NOMO-1 (cell line): ENCODE measurements at regions not wholly inside any gene's neighbourhood (a gene's known extent, or its start where the extent isn't known, plus 50 kb on each side); places are given as distances from the start of the nearest gene placed in this dataset.
"Not testable (repeated sequence)": the region's sequence is repeated elsewhere in the genome, so short reads cannot be mapped to it uniquely, and the experiment has no call there.

Experiments
- DNase-seq, 2 experiments: peaks; one replicate each; lab custom pipeline; 2025; ENCODE audit not compliant: unreplicated experiment in 2 of 2; lab: John Stamatoyannopoulos, UW

- no peak for DNase-seq
Observed at GRCh38 chrX:40938423-40938822, 146.8 kb upstream of the USP9X start.

DNA sequence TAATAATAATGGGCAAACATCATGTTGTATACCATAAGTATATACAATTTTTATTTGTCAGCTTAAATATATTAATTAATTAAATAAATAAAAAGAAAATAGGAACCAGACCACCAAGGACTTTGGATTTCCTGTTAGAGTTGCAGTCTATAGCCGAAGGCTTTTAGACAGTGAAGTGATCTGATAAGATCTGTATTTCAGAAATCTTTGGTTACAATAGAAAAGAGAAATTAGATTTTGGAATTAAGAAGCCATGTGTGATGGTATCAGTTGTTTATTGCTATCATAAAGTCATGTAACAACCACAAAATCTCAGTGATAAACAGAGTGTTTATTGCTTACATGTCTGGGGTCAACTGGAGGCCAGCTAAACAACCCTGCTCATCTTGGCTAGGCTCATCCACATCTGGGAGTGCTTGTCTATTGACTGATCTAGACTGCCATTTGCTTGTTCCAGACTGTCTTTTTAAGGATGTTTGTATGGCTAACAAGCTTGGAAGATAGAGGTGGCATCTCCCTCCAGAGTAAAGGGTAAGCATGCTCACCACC lies 142.1 kb upstream of the USP9X start:
- no peak for DNase-seq

- peak; percentile 28 to 71 for DNase-seq
Observed at GRCh38 chrX:40945361-40945713, 139.9 kb upstream of the USP9X start.

DNA sequence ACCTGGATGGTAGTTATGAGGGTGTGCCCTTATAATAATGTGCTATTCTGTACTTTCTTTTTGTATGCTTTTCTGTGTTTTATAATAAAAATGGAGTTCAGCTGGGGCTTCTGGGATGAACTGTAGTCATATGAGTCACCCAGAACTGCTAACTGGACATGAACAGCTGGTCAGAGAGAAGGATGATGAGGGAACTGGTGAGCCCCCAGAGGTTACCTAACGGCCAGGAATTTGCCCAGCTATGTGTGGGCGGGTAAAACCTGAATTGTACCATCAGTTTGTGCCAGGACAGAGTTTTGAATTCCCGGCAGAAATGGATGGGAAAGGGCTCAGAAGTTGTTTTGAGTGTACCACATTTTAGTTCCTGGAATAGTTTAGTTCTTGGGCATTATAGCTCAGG lies 138.0 kb upstream of the USP9X start:
- no peak for DNase-seq

DNA sequence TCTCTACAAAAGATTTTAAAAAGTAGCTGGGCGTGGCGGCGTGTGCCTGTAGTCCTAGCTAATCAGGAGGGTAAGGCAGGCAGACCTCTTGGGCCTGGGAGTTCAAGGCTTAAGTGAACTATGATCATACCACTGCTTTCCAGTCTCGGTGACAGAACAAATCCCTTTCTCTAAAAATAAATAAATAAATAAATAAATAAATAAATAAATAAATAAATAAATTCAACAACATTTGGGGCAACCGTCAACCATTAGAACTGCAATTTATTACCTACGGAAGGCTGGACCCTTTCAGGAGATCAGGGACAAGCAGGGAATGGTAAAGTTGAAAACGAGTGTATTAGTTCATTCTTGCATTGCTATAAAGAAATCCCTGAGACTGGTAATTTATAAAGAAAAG lies 136.2 kb upstream of the USP9X start:
- DNase-seq = no peak

GRCh38 chrX:40950546-40950945 lies 134.7 kb upstream of the USP9X start:
- no peak for DNase-seq

GRCh38 chrX:40951407-40951806 lies 133.8 kb upstream of the USP9X start:
- DNase-seq = not testable (repeated sequence)

GRCh38 chrX:40952855-40953254 lies 132.4 kb upstream of the USP9X start:
- DNase-seq = peak in 1 of 2 experiments; percentile 53

DNA sequence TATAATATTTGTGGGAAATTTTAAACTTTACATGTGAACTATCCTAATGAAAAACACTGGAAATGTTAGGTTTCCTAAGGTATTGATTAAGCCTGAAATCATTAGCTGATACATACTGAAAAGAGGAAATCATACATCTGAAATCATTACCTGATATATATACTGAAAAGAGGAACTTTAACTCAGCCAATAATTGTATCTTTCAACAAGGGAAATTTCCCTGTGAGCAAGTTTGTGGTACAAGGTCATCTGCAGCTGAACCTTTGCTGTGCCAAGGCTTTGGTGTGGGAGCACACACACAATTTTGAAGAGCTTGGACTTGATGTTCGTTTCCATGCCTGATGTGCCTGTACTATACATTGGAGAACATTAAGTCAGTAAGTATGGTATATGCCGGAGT lies 131.9 kb upstream of the USP9X start:
- peak in 1 of 2 experiments; percentile 33 for DNase-seq

GRCh38 chrX:40960041-40960440 lies 125.2 kb upstream of the USP9X start:
- no peak for DNase-seq

DNA sequence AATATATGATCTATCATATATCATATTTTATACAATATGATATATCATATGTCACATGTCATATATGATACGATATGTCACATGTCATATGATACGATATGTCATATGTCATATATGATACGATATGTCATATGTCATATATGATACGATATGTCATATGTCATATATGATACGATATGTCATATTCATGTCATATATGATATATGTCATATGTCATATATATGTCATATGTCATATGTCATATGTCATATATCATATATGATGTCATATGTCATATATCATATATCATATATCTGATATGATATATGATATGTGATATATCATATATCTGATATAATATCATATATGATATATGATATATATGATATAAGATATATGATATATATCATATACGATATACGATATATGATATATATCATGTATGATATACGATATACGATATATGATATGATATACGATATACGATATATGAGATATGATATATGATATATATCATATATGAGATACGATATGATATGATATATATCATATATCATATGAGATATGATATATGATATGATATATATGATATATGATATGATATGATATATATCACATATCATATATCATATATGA lies 122.3 kb upstream of the USP9X start:
- no peak for DNase-seq

GRCh38 chrX:40964008-40964407 lies 121.2 kb upstream of the USP9X start:
- DNase-seq = no peak

DNA sequence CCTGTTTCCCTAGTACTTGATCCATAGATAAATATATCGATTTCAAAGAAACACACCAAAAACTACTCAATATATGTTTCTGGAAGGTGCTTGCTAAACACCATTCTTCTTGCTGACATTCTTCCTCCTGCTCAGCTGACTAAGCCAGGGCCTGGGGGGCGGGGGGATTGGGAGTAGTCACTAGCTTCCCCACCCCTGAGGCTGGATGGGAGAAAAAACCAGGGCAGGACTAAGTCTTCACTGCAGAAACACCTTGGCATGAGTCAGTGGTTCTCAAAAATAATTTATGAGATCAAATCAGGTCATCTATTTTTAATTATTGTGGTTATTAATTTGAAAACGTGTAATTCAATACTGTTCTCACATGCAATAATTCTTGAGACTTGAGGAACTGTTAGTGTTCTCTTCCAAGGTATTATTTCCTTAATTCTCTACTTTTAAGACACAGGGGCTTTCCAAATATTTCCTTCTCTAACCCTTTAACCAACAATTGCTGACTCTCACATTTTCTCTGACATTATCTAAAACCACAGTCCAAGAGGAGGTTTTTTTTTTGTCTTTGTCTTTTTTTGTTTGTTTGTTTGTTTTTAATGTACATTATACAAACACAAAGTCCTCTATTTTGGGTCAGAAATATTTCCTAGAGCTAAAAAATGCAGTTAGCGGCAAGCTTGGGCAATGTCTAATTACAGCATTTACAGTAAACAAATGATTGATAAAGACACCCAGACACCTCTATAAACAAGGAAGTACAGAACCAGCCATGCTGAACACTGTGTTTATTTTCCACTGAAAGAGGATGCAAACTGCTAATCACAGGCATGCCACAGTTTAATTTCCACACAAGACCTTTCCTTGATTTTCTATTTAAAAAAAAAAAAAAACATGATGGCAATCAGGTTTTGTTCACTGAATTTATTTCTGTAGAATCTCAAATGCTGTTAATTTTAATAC lies 120.3 kb upstream of the USP9X start:
- DNase-seq = no peak

DNA sequence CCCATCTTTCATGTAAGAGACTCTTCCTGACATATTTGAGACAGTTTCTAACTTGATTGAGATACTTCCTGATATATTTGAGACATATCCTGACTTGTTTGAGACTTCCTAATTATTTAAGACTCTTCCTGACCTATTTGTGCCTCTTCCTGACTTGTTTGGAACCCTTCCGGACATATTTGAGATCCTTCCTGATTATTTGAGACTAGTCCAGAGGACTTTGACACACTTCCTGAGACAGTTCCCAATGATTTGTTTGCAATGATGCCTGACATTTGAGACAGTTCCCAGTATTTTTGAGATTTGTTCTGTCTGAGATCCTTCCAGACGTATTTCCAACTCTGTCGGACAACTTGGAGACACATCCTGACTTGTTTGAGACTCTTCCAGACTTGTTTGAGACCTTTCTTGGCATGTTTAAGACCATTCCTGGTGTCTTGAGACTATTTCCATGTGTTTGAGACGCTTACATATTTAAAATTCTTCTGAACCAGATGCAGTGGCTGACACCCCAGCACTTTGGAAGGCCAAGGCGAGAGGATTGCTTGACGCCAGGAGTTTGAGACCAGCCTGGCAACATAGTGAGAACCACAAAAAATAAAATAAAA lies 118.9 kb upstream of the USP9X start:
- no peak for DNase-seq

- no peak for DNase-seq
Observed at GRCh38 chrX:40968180-40968579, 117.1 kb upstream of the USP9X start.

- no peak for DNase-seq
Observed at GRCh38 chrX:40971736-40972135, 113.5 kb upstream of the USP9X start.

GRCh38 chrX:40973619-40974018 lies 111.6 kb upstream of the USP9X start:
- no peak for DNase-seq

DNA sequence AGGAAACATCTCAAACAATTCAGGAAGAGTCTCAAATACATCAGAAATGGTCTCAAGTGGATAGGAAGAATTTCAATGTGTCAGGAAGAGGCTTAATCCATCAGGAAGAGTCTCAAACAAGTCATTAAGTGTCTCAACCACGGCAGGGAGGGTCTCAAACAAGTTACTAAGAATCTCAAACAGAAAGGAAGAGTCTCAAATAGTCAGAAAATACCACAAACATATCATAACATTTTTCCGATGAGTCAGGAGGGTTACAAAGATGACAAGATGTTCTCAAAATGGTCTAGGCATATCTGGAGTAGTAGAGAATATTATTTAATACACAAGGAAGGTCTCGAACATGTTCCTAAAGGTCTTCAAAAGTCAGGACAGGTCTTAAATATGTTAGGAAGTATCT lies 109.3 kb upstream of the USP9X start:
- no peak for DNase-seq

GRCh38 chrX:40976981-40977380 lies 108.3 kb upstream of the USP9X start:
- DNase-seq = no peak

DNA sequence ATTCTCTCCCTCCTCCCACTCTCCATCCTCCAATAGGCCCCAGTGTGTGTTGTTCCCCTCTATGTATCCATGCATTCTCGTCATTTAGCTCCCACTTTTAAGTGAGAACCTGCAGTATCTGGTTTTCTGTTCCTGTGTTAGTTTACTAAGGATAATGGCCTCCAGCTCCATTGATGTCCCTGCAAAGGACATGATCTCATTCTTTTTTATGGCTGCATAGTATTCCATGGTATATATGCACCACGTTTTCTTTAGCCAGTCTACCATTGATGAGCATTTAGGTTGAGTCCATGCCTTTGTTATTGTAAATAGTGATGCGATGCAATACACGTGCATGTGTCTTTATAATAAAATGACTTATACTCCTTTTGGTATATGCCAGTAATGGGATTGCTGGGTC lies 100.3 kb upstream of the USP9X start:
- no peak for DNase-seq

DNA sequence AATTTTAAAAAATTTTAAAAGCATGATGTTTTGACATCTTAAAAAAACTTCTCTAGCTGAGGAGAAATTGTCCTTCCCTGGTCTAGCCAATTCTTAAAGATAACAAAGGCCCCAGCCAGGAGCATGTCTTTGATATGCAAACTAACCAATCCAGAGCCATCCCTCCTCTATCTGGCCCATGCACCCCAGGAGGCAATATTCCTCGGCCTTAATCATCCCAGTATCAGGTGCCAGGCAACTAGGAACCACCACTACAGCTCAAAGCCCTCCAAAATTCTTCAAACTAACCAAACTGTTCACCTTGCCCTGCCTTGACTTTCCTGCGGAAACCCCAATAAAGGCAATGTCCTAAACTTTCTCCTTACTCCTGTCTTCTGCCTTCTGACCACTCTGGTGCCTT lies 97.8 kb upstream of the USP9X start:
- DNase-seq = no peak

- no peak for DNase-seq
Observed at GRCh38 chrX:40988100-40988499, 97.1 kb upstream of the USP9X start.
